HG03565 (cell line): ENCODE measurements at regions not wholly inside any gene's neighbourhood (a gene's known extent, or its start where the extent isn't known, plus 50 kb on each side); places are given as distances from the start of the nearest gene placed in this dataset.
"Not testable (repeated sequence)": the region's sequence is repeated elsewhere in the genome, so short reads cannot be mapped to it uniquely, and the experiment has no call there.

Experiments
- ATAC-seq: cut with Tn5 transposase; IDR thresholded peaks from one replicate; pipeline ENCODE4 v1.9.1; 2021; ENCODE audit warnings: mild to moderate bottlenecking, moderate library complexity; ENCODE audit not compliant: unreplicated experiment

GRCh38 chr2:143936848-143937722, 582.8 kb downstream of the ZEB2 start:
- ATAC-seq: peak; percentile 40

- ATAC-seq: no peak
Observed at GRCh38 chr2:143936538-143936847, 583.4 kb downstream of the ZEB2 start.

GRCh38 chr2:143935482-143935752, 584.5 kb downstream of the ZEB2 start:
- no peak for ATAC-seq

GRCh38 chr2:143934626-143935481, 585.1 kb downstream of the ZEB2 start:
- ATAC-seq: no peak

DNA sequence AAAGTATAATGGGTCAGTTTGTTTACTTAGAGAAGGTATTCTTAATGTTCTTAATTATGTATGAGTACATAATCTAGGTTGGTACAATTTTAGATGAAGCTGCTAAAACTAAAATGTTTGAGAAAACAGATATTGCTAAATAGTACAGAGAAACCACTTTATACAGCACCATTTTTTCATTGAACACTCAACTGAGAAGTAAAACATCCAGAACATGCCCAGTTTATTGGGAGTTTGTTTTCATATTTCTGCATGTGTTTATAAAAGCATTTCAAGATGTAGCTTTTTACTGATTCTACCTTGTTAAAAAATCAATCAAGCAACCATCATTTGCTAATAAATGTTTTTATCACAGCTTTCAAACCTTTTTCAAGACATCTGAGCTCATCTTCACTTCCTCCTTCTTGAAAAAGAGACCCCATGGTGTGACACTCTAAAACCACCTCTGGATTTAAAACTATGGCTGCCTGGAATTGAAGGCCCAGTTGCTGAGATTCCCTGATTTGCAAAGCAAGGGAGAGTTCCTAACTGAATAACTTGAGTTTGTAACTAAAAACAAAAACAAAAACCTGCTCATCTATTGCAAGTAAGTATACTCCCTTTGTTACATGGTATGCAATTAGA, 585.9 kb downstream of the ZEB2 start:
- ATAC-seq: no peak

GRCh38 chr2:143930891-143931290, 589.0 kb downstream of the ZEB2 start:
- no peak for ATAC-seq

- ATAC-seq: no peak
Observed at GRCh38 chr2:143928613-143929012, 591.3 kb downstream of the ZEB2 start.

DNA sequence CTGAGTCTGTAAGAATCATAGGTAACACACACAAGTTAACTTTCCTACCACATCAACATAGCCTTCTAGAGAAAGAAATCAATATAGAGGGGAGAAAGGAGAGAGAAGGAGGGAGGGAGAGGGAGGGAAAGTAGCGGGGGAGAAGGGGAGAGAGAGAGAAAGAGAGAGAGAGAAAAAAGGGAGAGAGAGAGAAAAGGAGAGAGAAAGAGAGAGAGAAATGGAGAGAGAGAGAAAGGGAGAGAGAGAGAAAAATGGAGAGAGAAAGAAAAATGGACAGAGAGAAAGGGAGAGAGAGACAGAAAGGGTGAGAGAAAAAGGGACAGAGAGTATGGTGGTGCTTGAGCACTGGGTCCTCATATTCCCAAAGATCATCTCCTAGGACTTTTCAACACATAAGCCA, 591.7 kb downstream of the ZEB2 start:
- no peak for ATAC-seq

DNA sequence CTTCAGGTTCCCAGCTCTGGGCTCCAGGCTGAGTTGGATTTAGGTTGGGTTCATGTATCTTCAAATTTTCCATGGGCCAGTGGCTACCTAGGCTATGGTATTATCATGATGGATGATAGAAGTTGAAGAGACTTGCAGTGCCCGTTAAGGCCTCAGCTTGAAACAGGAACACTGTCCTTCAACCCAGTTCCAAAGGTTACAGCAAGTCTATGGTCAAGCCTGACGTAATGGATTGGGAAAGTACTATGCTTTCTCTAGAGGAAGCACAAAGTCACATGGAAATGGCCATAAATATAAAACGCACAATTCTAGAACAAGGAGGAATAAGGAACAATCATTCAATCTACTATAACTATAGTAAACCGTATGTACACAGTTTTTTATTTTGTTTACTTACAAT, 593.2 kb downstream of the ZEB2 start:
- no peak for ATAC-seq

DNA sequence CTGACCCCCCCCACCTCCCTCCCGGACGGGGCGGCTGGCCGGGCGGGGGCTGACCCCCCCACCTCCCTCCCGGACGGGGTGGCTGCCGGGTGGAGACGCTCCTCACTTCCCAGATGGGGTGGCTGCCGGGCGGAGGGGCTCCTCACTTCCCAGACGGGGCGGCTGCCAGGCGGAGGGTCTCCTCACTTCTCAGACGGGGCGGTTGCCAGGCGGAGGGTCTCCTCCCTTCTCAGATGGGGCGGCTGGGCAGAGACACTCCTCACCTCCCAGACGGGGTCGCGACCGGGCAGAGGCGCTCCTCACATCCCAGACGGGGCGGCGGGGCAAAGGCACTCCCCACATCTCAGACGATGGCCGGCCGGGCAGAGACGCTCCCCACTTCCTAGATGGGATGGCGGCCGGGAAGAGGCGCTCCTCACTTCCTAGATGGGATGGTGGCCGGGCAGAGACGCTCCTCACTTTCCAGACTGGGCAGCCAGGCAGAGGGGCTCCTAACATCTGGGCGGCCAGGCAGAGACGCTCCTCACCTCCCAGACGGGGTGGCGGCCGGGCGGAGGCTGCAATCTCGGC, 597.6 kb downstream of the ZEB2 start:
- not testable (repeated sequence) for ATAC-seq

DNA sequence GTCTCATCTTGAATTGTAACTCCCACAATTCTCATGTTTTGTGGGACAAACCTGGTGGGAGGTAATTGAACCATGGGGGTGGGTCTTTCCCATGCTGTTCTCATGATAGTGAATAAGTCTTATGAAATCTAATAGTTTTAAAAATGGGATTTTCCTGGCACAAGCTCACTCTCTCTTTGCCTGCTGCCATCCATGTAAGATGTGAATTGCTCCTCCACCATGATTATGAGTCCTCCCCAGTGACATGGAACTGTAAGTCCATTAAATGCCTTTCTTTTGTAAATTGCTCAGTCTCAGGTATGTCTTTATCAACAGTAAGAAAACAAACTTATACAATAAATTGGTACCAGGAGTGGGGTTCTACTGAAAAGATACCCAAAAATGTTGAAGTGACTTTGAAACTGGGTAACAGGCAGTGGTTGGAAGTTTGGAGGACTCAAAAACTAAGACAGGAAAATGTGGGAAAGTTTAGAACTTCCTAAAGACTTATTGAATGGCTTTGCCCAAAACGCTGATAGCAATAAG, 601.4 kb downstream of the ZEB2 start:
- ATAC-seq: no peak

DNA sequence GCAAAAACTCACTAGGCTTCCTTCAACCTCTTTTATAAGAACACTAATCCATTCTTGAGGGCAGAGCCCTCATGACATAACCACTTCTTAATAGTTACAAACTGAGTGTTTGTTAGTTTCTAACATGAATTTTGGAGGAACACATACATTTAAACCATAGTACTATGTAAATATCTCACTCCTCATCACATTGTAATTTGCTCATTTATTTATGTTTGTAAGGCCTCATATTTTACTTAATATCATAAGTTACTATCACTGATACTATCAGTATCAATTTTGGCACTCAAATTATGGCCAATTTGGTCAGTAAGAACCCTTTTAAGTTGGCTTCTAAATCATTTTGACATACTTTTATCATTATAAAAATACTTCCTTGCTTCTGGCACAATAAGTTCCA, 603.1 kb downstream of the ZEB2 start:
- ATAC-seq: no peak

DNA sequence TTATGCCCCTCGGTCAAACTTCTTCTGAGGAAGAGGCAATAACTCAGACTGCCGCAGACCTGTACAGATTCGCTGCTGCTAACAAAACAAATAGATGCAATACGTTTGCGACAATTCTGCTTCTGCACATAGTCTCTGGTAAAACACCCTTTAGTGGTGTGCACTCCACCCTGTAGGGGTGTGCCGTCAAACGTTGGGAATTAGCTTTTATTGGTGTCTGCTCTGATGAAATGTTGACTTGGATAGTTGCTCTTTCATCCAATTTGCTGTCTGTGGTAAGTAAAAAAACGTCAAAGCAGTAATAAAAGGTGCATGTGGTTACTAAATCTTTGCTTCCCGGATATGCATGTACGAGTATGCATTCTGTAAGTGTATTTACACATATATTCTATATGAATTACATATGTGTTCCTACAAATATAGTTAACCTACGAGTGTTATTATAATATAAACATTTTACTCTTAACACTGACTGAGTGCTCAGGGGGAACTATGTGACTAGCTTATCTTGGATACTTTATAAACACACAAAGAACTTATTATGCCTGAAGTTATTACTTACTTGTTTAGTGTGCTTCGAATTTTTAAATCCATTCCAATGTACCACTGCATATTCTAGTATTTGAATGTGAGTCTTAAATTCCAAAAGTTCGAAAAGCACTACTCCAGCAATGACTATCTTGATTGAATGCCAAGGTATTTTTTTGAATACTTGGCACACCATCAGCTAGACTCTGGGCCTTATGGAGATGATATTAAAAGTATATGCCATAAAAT, 610.2 kb downstream of the ZEB2 start:
- ATAC-seq: no peak

- no peak for ATAC-seq
Observed at GRCh38 chr2:143908843-143909242, 611.1 kb downstream of the ZEB2 start.

DNA sequence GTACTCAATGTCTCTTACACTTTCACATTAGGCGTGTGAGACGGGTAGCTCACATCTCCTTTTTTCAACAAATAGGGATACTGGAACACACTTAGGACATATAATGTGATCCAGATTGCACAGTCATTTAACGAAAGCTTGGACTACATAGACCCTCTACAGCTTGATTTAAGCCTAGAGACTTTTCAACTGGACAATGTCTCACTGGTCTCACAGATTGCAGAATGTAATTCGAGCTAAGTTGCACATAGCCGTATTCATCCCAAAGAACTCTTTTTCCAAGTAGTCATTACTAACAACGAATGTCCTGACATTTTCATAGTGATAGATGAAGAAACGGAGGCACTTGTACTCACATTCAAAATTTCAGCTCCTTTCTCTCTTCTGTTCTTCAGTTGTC, 612.1 kb downstream of the ZEB2 start:
- ATAC-seq: no peak

DNA sequence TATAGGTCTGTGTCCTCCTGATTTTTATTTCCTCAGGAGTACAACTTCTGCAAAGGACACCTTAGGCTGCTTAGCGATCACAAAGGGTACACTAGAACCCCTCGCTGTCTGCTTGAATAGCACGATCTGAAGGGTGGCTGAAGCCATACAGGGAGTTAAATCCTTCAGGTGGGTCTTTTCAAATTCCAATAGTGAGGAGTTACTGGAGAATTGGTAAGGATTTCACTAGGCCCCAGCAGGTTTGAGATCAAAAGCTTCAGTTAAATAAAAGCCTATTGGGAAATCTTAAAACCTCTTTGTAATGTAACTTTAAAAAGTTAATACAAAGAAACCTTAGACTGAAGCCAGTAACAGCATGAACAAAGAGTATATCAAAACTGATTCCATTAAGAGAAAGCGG, 613.1 kb downstream of the ZEB2 start:
- no peak for ATAC-seq

DNA sequence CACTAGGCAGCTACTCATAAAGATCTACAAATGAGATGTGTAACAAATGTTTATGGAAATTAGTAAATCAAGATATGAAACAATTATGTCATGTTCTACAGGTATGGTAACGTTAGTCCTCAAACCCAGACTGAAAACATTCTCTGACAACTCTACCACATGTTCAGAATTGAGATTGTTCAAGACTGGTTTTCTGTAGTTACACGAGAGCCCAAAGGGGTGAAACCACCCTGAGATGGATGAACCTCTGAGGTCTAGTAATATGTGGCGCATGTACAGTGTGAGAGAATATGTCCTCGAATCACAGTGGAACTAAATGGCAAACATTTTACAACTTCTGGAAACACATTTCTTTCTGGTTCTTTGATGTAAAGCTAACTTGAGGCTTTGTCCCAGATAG, 614.3 kb downstream of the ZEB2 start:
- no peak for ATAC-seq

DNA sequence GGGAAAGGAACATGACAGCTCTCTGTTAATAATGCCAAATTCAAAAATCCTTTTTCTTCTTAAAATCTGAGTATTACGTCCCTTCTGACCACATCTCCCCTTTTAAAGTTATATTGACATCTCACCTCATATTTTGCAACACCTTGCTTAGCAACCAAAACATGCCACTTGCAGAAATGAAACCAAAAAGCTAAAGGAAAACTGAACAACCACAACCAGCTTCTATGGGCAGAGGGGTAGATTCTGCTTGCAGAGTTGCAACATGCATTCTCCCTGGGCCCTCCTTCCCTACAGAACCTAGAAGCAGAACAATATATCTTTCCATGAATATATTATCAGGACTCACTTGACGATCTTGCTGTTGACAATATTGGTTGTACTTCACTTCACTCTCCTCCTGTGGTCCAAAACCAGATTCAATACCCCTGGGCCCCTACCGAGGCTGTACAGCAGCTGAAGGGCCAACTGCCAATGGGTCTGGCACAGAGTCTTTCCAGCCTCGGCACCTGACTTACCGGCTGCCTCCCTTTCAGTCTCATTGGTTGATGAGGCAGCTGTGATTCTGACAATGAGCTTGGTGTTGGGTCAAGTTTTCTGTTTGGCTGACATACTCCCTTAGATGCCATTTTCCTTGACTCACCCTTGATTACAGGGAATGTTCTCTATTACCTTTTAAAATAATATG, 616.6 kb downstream of the ZEB2 start:
- no peak for ATAC-seq

DNA sequence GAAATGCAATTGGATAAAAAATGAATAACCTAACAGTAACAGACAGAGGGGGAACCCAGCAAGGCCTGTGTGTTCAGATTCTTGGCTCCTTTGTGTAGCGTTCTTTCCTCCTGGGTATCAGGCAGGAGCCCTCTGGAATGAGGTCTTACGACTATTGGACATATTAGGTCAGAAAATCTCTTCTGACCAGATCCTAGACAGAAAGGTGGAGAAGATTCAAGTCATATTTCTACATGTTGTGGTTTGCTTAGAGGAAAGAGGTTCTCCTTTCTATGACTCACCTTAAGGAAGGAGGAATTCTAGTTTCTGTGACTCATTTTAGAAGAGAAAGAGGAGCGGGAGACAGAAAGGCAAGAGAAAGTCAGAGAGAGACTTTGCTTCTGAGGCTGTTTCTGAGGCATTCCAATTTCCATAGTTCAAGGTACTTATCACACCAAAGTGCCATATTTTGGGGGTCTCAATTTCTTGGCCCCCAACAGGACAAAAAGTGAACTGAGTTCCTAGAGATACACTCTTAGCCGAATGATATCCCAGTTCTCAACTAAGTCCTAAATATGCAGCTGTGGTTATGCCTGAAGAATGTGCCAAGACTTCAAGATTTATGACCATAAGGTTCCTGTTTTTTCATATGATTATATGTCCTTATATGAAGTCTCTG, 618.6 kb downstream of the ZEB2 start:
- ATAC-seq: peak; percentile 88

DNA sequence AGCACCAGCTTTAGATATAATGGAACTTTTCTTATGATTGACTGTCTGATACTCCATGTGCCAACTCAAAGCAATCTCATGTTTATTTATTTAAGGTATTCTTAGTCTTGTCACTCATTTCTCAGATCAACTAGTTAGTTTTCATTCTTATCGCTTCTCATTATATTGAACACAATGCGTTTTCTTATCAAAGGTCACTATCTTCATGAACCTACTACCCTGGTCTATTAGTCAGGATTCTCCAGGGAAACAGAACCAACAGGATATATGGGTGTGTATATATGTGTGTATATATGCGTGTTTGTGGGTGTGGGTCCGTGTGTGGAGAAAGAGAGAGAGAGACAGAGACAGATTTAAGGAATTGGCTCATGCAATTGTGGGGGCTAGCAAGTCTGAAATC, 619.9 kb downstream of the ZEB2 start:
- ATAC-seq: no peak
